Activated naive CD8-positive, alpha-beta T cell treated with anti-CD3 and anti-CD28 coated beads, Interleukin-2, amount 50 U/mL, for 24 hours (primary cell): ENCODE measurements at regions not wholly inside any gene's neighbourhood (a gene's known extent, or its start where the extent isn't known, plus 50 kb on each side); places are given as distances from the start of the nearest gene placed in this dataset.

Source experiments
- ATAC-seq: fragments of 150-1000 bp; cut with Tn5 transposase; one replicate; pipeline ENCODE4 v1.10.0; 2021
- DNase-seq: peaks from one replicate; pipeline ENCODE4 v3.0.0; 2021
- H3K27ac Mint-ChIP-seq: one replicate; pipeline ENCODE4 v1.8.0; 2021; ENCODE audit warnings: mild to moderate bottlenecking, mixed read lengths
- H3K27me3 Mint-ChIP-seq: one replicate; pipeline ENCODE4 v1.8.0; 2021; ENCODE audit warnings: mixed read lengths
- H3K36me3 Mint-ChIP-seq: one replicate; pipeline ENCODE4 v1.8.0; 2021; ENCODE audit warnings: low read depth, mixed read lengths
- H3K4me1 Mint-ChIP-seq: one replicate; pipeline ENCODE4 v1.8.0; 2021; ENCODE audit warnings: mixed read lengths
- H3K4me3 Mint-ChIP-seq: one replicate; pipeline ENCODE4 v1.8.0; 2021; ENCODE audit warnings: mild to moderate bottlenecking, moderate library complexity, mixed read lengths
- H3K9me3 Mint-ChIP-seq: one replicate; pipeline ENCODE4 v1.8.0; 2021; ENCODE audit warnings: mixed read lengths

DNA sequence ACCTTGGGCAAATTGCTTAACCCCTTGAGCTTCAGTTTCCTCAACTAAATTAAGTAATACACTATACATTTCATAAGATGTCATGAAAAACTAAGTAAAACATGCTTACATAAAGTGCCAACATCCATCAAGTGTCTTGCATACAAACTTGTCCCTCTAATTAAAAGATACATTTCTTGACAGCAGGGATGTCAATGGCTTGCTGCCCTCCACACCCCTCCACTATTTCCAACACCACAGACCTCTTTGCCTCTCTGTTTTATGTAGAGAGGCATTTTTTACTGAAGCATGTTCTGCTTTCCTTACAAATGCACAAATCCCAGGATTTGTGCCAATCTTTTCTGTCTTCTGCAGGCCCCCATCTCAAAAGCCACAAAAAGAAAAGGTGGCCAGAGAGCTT, 89.0 kb upstream of the HOXC13 start:
- Mint-ChIP-seq H3K27ac (no peak overlapping the region), H3K36me3 (no peaks in the 10 kb centered on the region), H3K4me1 (no peaks in the 10 kb centered on the region), H3K4me3 (no peak overlapping the region), H3K9me3 (no peaks in the 10 kb centered on the region), H3K27me3 (peaks cover 20% of the 10 kb centered on the region)
- ATAC-seq (no peak), DNase-seq (no peak)

DNA sequence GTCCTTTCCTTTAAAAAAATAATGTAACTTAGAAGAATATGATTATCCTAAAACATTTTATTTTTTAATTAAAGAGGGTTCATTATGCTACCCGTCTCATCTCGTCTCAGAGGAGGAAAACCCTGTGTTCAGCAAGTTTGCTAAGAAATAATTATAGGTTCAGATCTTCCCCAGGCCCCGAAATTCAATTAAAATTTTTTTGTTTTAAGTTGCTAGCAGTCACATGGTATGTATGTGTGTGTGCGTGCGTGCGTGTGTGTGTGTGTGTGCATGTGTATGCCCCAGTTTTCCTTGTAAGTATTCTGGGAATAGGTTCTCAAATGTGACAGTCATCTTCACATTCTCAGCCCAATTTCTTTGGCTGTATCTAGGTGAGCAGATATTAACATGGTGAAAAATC, 86.6 kb upstream of the HOXC13 start:
- Mint-ChIP-seq H3K36me3 (no peaks in the 10 kb centered on the region), H3K9me3 (no peaks in the 10 kb centered on the region), H3K4me1 (no peaks in the 10 kb centered on the region), H3K4me3 (no peak overlapping the region), H3K27ac (no peak overlapping the region), H3K27me3 (peaks cover 23% of the 10 kb centered on the region)
- DNase-seq, result no peak
- no peak for ATAC-seq

DNA sequence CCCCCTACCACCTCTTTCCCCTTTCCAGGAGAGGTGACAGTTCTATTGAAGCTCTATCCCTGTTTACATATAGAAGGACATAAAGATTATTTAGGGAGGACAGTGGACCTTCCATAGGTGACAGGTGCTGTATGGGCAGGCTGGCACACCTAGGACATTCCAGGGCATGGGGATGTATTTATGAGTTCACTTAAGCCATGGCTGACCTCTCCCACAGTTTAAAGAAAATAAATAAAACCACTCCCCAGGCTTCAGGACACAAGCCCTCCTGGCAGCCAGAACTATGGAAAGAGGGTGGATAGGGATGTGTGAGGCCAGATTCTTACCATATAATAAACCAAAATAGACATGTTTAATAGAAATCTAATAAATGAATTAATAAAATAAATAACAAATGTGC, 85.6 kb upstream of the HOXC13 start:
- H3K9me3 Mint-ChIP-seq, result no peaks in the 10 kb centered on the region
- no peak overlapping the region for H3K27ac Mint-ChIP-seq
- ATAC-seq (no peak), DNase-seq (no peak)
- no peak overlapping the region for H3K4me3 Mint-ChIP-seq
- H3K4me1 Mint-ChIP-seq, result no peaks in the 10 kb centered on the region
- no peaks in the 10 kb centered on the region for H3K36me3 Mint-ChIP-seq
- peaks cover 24% of the 10 kb centered on the region for H3K27me3 Mint-ChIP-seq

DNA sequence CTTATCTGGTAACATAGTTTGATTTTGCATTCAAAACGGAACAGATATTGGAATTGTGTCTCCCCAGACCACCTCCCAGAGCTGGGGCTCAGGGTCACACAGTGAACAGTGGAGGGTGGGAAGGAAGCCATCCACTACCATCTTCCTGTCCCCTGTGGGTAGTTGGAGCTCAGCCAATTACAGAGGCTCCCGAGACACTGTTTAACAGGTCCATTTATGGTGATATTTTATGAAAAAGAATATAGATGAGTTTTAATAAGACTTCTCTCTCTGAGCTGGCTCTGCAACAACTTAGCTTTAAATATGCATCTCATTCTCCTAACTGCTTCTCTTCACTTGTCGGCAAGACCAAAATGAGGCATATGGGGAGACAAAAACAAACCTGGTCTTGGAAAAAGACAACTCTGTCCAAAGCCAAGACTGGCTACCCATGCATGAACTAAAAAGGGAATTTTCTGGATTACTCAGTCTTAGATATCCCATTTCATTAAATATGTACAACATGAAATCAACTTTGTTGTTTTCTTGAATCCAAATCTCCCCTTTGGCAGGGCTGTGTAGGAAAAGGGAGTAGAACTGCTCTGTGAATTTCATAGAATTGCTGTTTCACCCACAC, 83.8 kb upstream of the HOXC13 start:
- no peak for ATAC-seq
- Mint-ChIP-seq H3K4me1 (no peaks in the 10 kb centered on the region), H3K36me3 (no peaks in the 10 kb centered on the region), H3K27ac (no peak overlapping the region), H3K4me3 (no peak overlapping the region), H3K9me3 (no peaks in the 10 kb centered on the region), H3K27me3 (peaks cover 23% of the 10 kb centered on the region)
- no peak for DNase-seq

DNA sequence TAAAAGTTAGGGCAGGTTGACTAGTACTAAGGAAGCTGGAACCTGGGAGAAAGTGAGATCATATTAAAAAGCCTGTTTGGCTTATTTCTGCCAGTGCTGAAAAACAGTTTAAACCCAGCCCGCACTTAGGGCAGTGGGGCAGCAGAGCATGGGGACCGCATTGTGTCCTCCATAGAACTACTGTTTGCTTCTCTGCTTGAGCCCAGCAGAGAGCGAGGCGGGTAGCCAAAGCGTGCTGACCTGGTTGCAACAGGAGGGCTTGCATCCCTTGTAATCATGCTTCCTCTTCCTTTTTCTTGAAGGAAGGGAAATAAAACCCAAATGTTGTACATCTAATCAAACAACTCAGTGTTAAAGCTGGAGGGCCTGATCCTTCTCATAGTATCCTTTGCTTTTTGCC, 82.5 kb upstream of the HOXC13 start:
- H3K27me3 Mint-ChIP-seq, result peaks cover 24% of the 10 kb centered on the region
- H3K4me3 Mint-ChIP-seq, result no peak overlapping the region
- H3K4me1 Mint-ChIP-seq, result no peaks in the 10 kb centered on the region
- no peaks in the 10 kb centered on the region for H3K36me3 Mint-ChIP-seq
- H3K9me3 Mint-ChIP-seq, result no peaks in the 10 kb centered on the region
- ATAC-seq, result no peak
- no peak for DNase-seq
- H3K27ac Mint-ChIP-seq, result no peak overlapping the region

DNA sequence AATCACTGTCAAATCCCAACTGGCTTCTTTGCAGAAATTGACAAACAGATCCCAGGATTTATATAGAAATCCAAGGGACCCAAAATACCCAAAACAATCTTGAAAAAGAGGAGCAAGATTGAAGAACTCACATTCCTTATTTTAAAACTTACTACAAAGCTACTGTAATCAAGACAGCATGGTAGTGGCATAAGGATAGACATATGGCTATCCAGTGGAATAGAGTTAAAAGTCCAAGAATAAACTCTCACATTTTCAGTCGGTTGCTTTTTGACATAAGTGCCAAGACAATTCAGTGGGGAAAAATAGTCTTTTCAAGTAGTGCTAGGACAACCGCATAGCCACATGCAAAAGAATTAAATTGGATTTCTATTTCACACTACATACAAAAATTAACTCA, 81.0 kb upstream of the HOXC13 start:
- Mint-ChIP-seq H3K27me3 (peaks cover 27% of the 10 kb centered on the region), H3K36me3 (no peaks in the 10 kb centered on the region), H3K4me1 (no peaks in the 10 kb centered on the region), H3K27ac (no peak overlapping the region), H3K9me3 (no peaks in the 10 kb centered on the region), H3K4me3 (no peak overlapping the region)
- DNase-seq, result no peak
- no peak for ATAC-seq

DNA sequence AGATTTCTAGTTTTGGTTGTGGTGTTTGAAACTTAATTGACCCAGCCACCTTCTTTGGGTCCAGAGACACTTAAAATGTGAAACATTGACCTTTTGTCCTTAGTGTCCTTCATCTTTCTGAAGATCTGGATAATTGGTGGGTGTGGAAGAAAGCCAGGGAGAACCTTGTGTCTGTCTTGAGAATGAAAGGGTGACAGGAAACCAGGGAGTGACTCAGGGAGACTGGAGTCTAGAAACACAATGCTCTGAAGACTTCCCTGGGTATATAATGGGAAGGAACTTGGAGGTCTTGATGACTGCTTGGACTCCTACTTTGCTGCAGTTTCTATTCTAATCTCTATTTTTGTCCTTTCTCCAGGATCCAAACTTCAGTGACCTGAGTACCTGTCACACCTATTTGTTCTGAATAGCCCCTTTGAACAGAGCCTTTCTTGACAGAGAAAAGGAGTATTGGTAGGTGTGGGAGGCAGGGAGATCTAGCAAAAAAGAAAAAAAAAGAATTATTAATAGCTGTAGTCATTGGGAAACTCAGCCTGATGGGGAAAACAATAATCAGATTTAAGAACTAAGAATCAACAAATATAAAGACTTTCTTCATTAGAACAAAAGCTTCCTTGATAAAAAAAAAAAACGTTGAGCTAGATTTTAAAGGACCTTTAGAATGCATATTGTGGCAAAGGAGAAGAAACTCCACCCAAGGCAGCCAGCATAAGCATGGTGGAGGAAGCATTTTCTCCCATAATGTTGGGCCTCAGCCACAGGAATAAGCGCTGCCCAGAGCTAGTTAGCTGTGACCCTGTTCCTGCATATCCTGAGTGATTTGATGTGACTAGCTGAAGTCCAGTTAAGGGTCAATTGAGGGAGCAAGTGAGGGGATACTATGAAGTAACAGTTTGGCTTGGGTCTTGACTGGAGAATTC, 77.9 kb upstream of the HOXC13 start:
- no peak overlapping the region for H3K4me3 Mint-ChIP-seq

DNA sequence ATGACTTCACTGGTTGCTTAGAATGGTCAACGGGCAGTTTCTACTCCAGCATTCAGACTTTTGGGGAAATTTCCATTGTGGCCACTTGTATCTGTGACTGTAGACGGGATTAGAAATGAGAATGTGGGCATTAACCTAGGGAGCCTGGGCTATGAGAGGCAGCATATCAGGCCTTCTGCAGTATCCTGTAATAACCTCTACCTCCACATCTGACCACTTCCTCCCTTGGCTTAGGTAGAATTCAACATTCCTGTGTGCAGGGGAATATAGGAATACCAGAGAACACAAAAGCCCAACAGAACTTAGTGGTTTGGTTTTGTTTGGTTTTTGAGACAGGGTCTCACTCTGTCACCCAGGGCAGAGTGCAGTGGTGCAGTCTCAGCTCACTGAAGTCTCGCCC, 76.4 kb upstream of the HOXC13 start:
- H3K4me1 Mint-ChIP-seq, result no peaks in the 10 kb centered on the region
- H3K9me3 Mint-ChIP-seq, result no peaks in the 10 kb centered on the region
- DNase-seq (no peak), ATAC-seq (no peak)
- H3K4me3 Mint-ChIP-seq, result no peak overlapping the region
- H3K27me3 Mint-ChIP-seq, result peaks cover 21% of the 10 kb centered on the region
- H3K36me3 Mint-ChIP-seq, result no peaks in the 10 kb centered on the region
- no peak overlapping the region for H3K27ac Mint-ChIP-seq

More for the DNA sequence above, 77.9 kb upstream of the HOXC13 start:
- Mint-ChIP-seq H3K9me3 (no peaks in the 10 kb centered on the region), H3K27ac (no peak overlapping the region), H3K27me3 (peaks cover 27% of the 10 kb centered on the region), H3K4me1 (no peaks in the 10 kb centered on the region), H3K36me3 (no peaks in the 10 kb centered on the region)
- no peak for ATAC-seq
- DNase-seq, result no peak

DNA sequence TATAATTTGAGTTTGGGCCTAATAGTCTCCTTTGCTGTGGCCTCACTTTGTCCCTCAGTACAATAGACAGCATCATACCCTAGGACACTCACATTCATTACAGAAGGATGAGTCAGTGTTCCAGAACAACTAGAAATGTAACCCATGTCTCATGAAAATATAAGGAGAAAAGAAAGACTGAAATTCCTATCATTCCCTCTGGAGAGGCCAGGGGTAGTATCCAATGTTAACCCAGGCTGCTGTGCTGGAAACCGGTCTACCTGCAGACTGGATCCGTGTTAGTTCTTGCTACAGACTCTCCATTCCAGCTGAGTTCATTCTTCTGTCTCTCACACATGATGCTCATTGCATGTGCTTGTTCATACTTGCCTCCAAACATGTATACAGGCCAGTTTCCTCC, 75.8 kb upstream of the HOXC13 start:
- ATAC-seq (no peak), DNase-seq (no peak)
- Mint-ChIP-seq H3K4me3 (no peak overlapping the region), H3K27ac (no peak overlapping the region), H3K4me1 (no peaks in the 10 kb centered on the region), H3K9me3 (no peaks in the 10 kb centered on the region), H3K27me3 (peaks cover 22% of the 10 kb centered on the region), H3K36me3 (no peaks in the 10 kb centered on the region)

DNA sequence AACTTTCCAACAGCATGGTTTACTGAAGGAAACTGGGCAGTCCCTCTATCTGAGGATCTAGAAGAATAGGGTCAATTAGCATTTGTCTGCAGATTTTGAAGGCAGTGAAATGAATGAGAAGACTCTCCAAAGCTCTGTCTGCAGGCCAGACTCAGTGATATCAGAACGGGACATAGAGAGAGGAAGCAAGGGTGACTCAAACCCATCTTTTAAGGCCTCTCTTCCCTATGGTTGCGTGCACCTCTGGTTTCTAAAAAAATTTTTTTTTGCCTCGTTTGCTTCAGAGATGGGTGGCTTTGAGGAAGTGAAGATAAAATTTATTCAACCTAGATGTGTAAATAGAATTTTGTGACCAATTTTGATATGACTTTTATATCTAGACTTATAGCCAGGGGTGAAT, 71.9 kb upstream of the HOXC13 start:
- Mint-ChIP-seq H3K36me3 (no peaks in the 10 kb centered on the region), H3K27ac (no peak overlapping the region), H3K27me3 (peaks cover 28% of the 10 kb centered on the region), H3K4me3 (no peak overlapping the region), H3K4me1 (no peaks in the 10 kb centered on the region), H3K9me3 (no peaks in the 10 kb centered on the region)
- ATAC-seq, result no peak
- no peak for DNase-seq

DNA sequence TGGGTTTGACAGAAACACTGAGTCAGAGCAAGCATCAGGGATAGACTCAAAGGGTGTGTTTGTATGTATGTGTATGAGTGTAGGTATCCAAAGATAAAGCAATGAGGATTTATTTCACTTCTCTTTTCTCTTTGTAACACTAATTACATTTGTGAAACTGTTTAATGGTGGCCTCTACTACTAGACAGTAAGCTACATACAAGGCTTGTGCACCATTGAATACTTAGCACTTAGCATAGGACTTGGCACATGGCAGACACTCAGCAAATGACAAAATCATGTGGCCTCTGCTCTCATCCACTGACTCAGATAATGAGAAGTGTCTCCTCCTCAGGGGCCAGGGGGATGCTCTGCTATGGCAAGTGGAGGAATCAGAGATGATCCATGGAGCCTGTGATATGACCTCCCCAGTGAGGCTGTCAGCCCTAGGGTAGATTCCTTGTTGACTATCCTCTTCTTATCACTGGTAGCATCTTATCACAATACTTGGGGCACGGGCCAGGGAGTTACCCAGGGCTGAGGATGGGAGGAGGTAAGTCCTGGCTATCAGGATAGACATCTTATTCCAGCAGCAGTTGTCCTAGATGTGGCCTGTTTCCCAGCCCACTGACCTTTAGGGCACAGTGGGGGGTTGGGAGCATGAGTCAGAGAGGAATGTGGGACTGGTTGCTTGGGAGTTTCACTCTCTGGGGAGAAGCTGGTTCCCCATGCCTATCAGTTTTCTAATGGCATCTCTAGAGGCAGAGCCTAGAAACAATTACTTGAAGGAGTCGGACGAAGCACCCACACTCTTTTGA, 71.2 kb upstream of the HOXC13 start:
- H3K4me1 Mint-ChIP-seq, result no peaks in the 10 kb centered on the region
- DNase-seq (no peak), ATAC-seq (no peak)
- no peaks in the 10 kb centered on the region for H3K9me3 Mint-ChIP-seq
- no peaks in the 10 kb centered on the region for H3K36me3 Mint-ChIP-seq
- peaks cover 35% of the 10 kb centered on the region for H3K27me3 Mint-ChIP-seq
- H3K27ac Mint-ChIP-seq, result no peak overlapping the region
- no peak overlapping the region for H3K4me3 Mint-ChIP-seq

DNA sequence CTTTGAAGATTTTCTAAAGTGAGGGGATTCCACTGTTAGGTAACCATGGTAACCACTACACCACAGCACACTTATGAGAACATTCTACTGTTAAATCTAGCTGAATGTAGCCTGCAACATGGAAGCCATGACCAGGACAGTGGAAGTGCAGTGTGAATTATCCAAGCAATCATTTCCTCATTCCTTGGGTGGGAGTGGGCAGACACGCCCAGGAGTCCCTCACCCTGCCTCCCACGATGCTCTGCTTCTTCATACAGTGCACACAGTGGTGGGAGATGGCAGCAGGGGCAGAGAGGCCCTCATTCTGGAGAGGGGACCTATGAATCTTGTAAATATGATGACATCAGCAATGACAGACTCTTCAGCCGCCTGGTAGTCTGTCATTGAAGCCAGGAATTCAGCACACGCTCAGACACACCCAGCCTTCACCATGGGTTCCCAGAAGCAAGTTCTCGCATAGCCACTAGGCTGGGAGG, 70.1 kb upstream of the HOXC13 start:
- peaks cover 43% of the 10 kb centered on the region for H3K27me3 Mint-ChIP-seq
- no peak for DNase-seq
- no peak overlapping the region for H3K4me3 Mint-ChIP-seq
- no peak for ATAC-seq
- H3K27ac Mint-ChIP-seq, result no peak overlapping the region
- H3K36me3 Mint-ChIP-seq, result no peaks in the 10 kb centered on the region
- no peaks in the 10 kb centered on the region for H3K4me1 Mint-ChIP-seq
- H3K9me3 Mint-ChIP-seq, result no peaks in the 10 kb centered on the region

DNA sequence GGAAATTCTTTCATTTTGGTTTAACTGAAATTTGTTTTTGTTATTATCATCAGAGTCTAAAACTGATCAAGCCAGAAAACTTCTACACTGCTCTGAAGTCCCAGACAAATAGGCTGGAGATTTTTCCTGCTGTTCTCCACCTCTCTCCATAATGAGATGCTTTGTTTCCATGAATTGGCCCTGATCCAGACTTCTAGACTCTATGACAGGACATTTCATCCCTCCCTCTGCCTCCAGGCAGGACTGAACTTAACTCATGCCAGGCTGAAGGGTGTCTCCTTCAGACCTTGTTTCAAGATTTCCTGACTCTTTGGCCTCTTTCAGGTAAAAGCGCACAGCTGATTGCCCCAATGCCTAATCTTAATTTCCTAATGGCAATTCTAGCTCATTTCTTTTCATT, 69.1 kb upstream of the HOXC13 start:
- DNase-seq (no peak), ATAC-seq (no peak)
- H3K27me3 Mint-ChIP-seq, result peaks cover 47% of the 10 kb centered on the region
- no peaks in the 10 kb centered on the region for H3K4me1 Mint-ChIP-seq
- H3K27ac Mint-ChIP-seq, result no peak overlapping the region
- no peak overlapping the region for H3K4me3 Mint-ChIP-seq
- no peaks in the 10 kb centered on the region for H3K36me3 Mint-ChIP-seq
- H3K9me3 Mint-ChIP-seq, result no peaks in the 10 kb centered on the region

DNA sequence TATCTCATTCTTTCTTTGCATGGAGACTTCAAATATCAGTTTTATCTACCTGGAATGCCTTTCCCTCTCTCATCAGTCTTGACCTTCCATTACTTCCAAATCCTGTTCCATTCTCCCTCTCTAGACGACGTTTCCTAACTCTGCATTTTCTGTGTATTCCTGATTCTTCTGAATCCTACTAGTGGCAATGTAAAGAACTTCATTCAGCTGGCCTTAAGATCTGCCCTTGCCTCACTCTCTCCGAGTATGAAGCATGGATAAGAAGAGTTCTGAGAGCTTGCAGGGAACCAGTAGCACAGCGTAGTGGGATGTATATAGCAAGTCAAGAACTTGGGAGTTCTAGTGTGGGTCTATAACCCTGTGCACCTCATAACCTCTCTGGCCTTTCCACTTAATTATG, 68.5 kb upstream of the HOXC13 start:
- no peaks in the 10 kb centered on the region for H3K4me1 Mint-ChIP-seq
- no peaks in the 10 kb centered on the region for H3K9me3 Mint-ChIP-seq
- DNase-seq, result no peak
- H3K27ac Mint-ChIP-seq, result no peak overlapping the region
- no peaks in the 10 kb centered on the region for H3K36me3 Mint-ChIP-seq
- no peak overlapping the region for H3K4me3 Mint-ChIP-seq
- ATAC-seq, result no peak
- peaks cover 47% of the 10 kb centered on the region for H3K27me3 Mint-ChIP-seq

DNA sequence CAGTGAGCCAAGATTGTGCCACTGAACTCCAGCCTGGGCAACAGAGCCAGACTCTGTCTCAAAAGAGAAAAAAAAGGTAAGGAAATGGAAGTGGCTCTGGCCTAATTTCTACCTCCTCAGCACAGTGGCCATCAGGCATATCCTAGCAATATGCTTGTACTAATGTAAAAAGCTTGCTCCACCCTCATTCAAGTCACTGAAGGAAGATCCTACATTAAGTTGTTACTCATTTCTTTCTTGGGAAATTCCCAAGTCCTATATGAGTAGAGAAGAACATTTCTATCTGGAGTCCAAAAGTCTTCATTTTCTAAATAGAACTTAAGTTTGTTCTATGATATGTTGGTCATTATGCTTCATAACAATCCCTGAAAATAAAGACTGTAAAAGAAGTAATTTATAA, 67.3 kb upstream of the HOXC13 start:
- Mint-ChIP-seq H3K27ac (no peak overlapping the region), H3K4me3 (no peak overlapping the region), H3K36me3 (no peaks in the 10 kb centered on the region), H3K27me3 (peaks cover 47% of the 10 kb centered on the region), H3K9me3 (no peaks in the 10 kb centered on the region), H3K4me1 (no peaks in the 10 kb centered on the region)
- ATAC-seq (no peak), DNase-seq (no peak)
